CD4-positive, alpha-beta T cell treated with Interleukin-17A for 4 hours (primary cell): ENCODE measurements at regions not wholly inside any gene's neighbourhood (a gene's known extent, or its start where the extent isn't known, plus 50 kb on each side); places are given as distances from the start of the nearest gene placed in this dataset.

Experiments used
- DNase-seq: peaks from one replicate; pipeline ENCODE4 v3.0.0-alpha.2; 2020; ENCODE audit warnings: mixed read lengths

- DNase-seq: no peak
These were observed 77.8 kb downstream of the DLL1 start for GRCh38 chr6:170212956-170213636.

GRCh38 chr6:170212051-170212756 is 78.7 kb downstream of the DLL1 start:
- DNase-seq: no peak

- DNase-seq: no peak
These were observed 79.4 kb downstream of the DLL1 start for GRCh38 chr6:170211404-170212025.

GRCh38 chr6:170210651-170211403 is 80.1 kb downstream of the DLL1 start:
- DNase-seq: no peak

- no peak for DNase-seq
These were observed 80.9 kb downstream of the DLL1 start for GRCh38 chr6:170210026-170210390.

- no peak for DNase-seq
These were observed 81.4 kb downstream of the DLL1 start for GRCh38 chr6:170209354-170210025.

- DNase-seq: no peak
These were observed 82.1 kb downstream of the DLL1 start for GRCh38 chr6:170208651-170209353.

- no peak for DNase-seq
These were observed 82.7 kb downstream of the DLL1 start for GRCh38 chr6:170208182-170208601.

- no peak for DNase-seq
These were observed 83.2 kb downstream of the DLL1 start for GRCh38 chr6:170207586-170208181.

- no peak for DNase-seq
These were observed 83.9 kb downstream of the DLL1 start for GRCh38 chr6:170206851-170207431.

- no peak for DNase-seq
These were observed 84.6 kb downstream of the DLL1 start for GRCh38 chr6:170206317-170206621.

GRCh38 chr6:170205534-170206316 is 85.2 kb downstream of the DLL1 start:
- DNase-seq: no peak

- no peak for DNase-seq
These were observed 85.8 kb downstream of the DLL1 start for GRCh38 chr6:170205126-170205525.

GRCh38 chr6:170203212-170203611 is 87.7 kb downstream of the DLL1 start:
- DNase-seq: no peak

GRCh38 chr6:170202416-170203135 is 88.3 kb downstream of the DLL1 start:
- DNase-seq: no peak

GRCh38 chr6:170201361-170201760 is 89.5 kb downstream of the DLL1 start:
- DNase-seq: no peak

- no peak for DNase-seq
These were observed 90.4 kb downstream of the DLL1 start for GRCh38 chr6:170200458-170200891.

- no peak for DNase-seq
These were observed 91.2 kb downstream of the DLL1 start for GRCh38 chr6:170199716-170200115.

GRCh38 chr6:170198298-170198697 is 92.6 kb downstream of the DLL1 start:
- no peak for DNase-seq

GRCh38 chr6:170193326-170193821 is 97.5 kb downstream of the DLL1 start:
- DNase-seq: no peak
